ENCODE measurements at regions not wholly inside any gene's neighbourhood (a gene's known extent, or its start where the extent isn't known, plus 50 kb on each side); places are given as distances from the start of the nearest gene placed in this dataset.

DNA sequence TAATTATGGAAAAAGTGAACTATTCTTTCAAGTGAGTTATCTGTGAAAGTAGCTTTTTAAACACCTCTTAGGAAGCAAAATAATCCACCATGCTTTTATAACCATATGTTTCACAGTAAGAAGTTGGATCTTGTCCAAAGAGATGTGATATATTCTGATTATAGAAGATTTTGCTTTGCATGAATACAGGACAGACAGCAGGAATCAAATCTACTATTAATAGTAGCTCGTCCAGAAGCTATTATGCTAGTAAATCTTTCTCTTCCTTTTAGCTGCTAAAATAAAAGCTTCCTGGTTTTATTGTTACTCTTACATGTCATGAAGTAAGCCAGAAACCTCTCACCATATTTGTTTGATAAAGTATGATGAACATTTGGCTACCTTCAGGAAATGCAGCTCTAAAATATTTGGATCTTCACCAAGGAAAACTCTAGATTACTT lies 257.0 kb downstream of the IPO8 start:
- DNase-seq (ENCODE audit: low read depth, low spot score), result no peak

DNA sequence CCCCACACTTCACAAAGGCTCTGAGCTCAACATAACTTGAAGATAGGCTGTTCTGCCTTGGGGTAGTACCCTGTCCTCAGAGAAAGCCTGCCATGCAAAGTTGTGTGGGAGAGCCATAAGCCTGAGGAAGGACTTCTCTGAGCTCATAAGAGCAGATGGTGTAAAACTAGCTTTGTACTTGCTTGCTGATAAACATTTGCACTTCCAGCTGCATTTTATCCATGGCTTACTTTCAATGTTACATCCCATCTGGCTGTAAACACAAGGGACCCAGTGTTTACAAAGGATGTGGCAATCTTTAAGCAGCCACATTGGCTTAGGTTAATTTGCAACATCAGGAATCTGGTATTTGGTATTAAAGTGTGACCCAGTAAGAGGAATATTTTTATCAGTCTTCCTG lies 258.1 kb downstream of the IPO8 start:
- DNase-seq (ENCODE audit: low read depth, low spot score), result no peak

DNA sequence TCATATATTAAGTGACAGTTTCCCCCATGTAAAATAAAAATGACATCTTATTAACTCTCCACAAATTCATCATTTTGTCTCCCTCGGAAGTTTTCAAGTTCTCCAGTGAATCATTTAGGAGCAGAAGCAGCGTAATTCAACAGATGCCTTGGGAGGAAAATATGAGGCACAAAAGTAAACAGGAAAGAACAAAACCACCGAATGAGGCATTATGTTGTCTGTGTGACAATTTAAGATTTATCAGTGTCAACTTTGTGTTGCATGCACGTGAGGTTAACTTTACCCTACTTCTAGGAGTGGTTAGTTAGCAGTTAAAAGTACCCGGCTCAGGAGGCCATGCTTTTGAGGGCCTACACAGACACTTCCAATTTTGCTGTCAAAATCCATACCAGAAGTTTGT lies 258.6 kb downstream of the IPO8 start:
- DNase-seq (ENCODE audit: low read depth, low spot score), result no peak

DNA sequence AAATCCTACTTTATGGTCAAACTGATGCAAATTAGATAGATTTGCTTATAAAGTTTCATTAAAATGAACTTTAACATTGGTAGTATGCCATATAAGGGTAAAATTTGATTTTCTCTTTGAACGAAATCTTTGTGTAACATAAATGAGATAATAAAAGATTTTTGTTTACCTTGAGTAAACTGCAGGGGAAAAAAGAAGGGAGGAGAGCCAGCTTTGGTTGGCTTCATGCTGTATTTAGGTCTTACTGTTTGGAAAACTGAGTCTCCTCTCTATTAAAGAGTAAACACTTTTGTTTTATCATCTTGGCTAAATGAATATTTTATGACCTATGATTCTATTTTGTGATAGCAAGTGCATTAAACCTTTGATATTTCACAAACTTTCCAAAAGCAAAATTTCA lies 267.6 kb downstream of the IPO8 start:
- no peak for DNase-seq (ENCODE audit: low read depth, low spot score)

DNA sequence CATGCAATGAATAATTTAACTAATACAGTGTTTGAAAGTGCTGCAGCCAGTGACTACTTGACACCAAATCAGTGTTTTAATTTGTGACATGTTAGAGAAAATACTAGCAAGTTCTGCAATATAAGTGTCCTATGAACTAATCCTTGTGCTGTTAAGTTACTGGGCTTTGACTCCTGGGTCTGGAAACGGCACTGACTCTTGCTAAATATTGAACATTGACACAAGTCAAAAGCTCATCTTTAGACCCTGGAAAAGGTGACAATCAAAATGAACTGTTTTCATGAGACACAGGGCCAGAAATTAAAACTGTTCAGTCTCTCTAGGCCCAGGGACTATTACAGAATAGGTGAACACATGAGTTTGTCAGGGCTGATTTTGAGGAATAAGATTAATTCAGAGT lies 268.1 kb downstream of the IPO8 start:
- DNase-seq (ENCODE audit: low read depth, low spot score), result no peak

DNA sequence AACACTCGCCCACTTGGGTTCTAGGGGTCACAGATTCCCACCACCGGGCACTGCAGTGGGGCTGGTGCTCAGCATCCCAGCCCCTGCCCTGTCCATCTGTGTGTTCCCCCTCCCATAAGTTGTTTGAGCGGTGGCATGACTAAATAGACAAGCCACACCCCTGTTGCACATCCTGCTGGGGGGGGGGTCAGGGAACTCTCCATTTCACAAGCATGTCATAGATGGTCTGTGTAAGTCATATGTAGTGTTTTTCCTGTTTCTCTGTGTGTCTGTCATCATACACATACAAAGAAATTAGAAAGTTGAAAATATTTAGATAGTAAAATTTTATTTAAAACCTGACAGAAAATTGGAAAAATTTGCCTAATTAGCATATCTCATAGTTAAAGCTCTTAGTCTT lies 270.2 kb downstream of the IPO8 start:
- no peak for DNase-seq (ENCODE audit: low read depth, low spot score)

DNA sequence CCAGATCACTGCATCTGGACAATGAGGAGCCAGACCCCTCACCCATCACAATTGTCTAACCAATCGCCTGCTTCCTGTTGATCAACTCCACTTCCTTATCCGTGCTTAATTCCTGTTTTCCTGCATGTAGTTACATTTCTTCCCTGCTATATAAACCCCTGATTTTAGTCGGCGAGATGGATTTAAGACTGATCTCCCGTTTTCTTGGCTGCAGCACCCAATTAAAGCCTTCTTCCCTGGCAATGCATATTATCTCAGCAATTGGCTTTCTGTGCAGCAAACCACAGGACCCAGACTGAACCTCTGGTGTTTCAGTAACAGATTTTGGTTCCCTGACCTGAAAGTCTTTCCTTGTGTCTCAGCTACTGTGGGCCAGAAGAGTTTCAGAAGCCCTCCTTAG lies 272.3 kb downstream of the IPO8 start:
- DNase-seq (ENCODE audit: low read depth, low spot score), result no peak

DNA sequence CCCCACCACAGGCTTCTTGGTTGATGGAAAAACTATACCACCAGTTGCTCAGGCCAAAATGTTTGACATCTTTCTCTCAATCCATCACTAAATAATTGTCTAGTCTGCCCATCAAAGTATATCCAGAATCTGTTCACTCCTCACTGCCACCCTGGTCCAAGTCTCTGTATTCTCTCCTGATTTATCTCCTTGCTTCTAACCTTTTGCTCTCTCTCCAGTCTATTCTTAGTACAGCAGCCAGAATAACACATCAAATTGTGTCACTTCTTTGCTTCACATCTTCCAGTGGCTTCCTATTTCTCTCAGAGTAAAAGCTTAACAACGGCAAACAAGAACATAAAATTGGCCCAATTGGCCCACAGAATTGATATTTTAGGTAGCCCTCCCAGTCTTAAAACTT lies 272.8 kb downstream of the IPO8 start:
- no peak for DNase-seq (ENCODE audit: low read depth, low spot score)

DNA sequence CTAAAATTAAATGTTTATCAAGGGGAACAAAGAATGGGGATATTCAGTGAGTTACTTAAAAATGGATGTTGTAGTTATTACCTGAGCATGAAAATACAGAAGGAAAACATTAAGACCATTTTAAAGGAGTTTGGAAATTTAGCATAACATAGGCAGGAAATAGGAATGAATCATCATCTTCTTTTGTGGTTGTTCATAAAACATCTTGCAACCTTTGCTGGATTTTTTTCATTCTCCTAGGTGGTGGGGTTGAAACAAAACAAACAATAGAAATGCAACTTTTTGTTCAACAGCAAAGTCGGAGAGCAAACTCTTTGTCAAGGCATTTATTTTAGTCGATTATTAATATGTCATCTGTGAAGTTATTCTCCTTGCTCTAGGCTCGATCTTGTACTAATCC lies 275.1 kb downstream of the IPO8 start:
- no peak for DNase-seq (ENCODE audit: low read depth, low spot score)

DNA sequence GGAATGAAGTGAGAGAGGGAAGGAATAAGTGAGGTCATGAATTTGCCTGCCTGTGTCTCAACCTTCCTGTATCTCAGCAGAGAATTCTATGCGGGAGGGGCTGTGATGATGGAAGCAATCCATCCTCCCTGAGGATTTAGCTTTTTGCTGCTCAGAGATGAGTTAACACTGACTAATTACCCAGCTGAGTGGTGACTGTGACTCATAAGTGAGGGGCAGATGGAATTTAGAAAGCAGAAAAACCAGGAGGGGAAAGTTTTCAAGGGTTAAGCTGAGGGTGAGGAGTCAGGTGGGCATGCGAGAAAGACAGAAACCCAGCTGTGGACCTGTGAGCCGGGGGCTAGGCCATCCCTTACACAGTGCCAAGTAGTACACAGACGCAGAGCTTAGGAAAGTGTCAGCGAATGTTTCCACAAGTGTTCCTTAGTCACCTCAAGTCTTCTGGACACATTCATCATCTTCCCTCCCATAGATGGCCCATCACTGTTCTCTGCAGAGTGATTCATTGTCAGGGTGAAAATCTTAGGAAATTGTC lies 277.9 kb downstream of the IPO8 start:
- DNase-seq (ENCODE audit: low read depth, low spot score), result no peak

DNA sequence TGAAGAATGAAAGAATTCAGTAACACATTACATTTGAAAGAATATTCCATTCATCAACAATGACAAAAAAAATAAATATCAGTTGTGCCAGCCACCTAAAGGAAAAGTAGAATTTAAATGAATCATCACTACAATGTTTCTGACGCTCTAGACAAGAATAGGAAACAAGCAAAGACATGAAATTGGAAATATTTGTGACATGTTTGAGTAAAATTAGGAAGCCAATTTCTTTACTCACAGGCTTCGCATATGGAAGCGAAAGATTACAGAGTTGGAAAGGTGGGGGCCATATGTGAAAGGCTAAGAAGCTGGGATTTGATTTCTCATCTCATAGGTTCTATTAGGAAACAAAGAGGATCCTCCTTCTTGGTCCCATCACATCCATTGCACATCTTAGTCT lies 279.0 kb downstream of the IPO8 start:
- no peak for DNase-seq (ENCODE audit: low read depth, low spot score)

DNA sequence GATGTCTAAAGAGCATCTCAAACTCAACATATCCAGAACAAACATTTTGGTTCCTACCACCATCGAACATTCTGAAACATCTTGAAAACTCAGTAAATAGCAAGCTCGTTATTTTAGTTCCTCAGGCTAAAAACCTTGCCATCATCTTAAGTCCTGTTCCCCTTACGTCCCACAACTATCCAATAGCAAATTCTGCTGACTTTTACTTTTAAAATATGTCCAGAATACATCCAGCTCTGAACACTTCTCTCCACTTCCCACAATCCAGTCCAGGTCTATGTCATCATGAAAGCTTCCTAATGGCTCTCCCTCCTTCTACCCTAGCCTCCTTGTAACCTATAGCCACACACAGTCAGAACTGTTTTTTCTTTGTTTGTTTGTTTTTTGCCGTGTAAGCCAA lies 279.9 kb downstream of the IPO8 start:
- DNase-seq (ENCODE audit: low read depth, low spot score), result no peak

DNA sequence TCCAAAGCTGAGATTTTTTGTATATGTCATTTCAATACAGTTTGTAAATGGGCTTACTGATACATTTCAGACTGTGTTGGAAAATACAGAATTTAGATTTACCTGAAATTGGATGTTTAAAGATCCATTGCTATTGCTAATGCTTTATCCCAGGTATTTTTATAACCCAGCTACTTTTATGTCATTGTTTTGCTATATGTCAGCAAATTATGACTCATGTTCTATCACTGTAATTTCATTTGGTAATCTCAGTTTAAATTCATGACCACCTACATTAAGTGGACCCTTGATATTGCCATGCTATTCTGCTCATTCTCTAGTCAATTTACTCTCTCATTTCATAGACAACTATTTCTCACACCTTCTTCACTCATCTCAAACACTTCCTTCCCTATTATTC lies 281.2 kb downstream of the IPO8 start:
- DNase-seq (ENCODE audit: low read depth, low spot score), result no peak

DNA sequence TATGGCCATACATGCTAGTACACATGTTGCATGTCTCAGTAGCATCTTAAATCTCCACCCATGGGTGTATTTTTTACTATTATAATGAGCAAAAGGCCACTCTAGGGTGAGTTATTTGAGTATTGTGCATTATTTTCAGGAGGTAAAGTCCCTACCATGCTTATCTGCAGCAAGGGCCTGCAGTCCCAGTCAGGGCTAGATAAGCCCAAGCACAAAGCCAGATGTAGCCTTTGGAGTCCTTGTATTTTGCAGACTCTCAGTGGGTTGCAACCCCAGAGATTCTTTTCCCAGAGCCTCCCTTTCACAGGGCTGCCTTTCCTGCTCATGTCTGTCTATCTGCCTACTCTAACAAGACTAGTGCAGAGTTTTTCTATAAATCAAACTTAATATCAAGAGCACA lies 295.3 kb downstream of the IPO8 start:
- no peak for DNase-seq (ENCODE audit: low read depth, low spot score)

DNA sequence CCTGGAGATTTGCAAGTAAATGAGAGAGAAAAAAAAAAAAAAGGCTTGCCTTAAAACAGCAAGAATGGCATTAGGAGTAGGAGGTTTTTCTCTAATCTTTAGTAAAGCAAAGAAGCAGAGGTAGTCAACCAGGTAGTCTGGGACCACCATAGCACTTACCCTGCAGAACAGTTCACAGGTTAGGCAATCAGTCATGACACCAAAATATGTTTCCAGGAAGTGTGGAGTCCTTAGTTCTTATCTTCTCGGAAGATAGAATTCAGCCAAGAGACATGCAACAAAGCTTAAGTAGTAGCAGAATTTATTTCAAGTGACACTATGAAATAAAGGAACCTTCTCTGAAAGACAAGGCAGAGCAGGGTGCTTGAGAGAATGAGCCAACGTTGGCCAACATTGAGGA lies 295.8 kb downstream of the IPO8 start:
- DNase-seq (ENCODE audit: low read depth, low spot score), result no peak

DNA sequence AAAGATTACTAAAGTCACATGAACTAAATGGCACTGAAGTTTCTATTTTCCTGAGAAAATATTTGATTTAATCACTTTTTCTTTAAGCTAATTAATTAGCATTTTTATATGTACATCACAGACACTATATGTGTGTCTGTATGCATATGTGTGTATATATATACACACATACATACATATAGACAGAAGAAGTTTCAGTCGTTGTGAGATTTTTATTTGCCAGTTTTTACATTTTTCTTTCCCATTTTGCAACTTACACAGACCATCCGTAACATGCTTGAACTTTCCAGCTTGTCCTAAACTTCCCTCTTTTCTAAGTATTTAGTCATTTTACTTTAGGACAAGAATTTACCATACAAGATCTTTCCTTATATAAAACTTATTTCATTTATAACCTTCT lies 299.1 kb downstream of the IPO8 start:
- DNase-seq (ENCODE audit: low read depth, low spot score), result no peak

DNA sequence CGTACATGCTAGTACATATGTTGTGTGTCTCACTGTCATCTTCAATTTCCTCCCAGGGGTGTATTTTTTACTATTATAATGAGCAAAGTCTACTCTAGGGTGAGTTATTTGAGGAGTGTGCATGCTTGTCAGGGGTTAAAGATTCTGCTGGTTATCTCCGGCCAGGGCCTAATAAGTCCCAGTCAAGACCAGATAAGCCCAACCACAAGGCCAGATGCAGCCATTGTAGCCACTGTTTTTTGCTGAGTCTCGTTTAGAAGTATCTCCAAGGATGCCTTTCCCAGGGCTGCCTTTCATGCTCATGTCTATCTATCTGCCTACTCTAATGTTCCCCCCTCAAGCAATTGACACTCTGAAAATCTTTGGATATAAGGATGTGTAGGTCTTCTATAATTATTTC lies 300.5 kb downstream of the IPO8 start:
- no peak for DNase-seq (ENCODE audit: low read depth, low spot score)

DNA sequence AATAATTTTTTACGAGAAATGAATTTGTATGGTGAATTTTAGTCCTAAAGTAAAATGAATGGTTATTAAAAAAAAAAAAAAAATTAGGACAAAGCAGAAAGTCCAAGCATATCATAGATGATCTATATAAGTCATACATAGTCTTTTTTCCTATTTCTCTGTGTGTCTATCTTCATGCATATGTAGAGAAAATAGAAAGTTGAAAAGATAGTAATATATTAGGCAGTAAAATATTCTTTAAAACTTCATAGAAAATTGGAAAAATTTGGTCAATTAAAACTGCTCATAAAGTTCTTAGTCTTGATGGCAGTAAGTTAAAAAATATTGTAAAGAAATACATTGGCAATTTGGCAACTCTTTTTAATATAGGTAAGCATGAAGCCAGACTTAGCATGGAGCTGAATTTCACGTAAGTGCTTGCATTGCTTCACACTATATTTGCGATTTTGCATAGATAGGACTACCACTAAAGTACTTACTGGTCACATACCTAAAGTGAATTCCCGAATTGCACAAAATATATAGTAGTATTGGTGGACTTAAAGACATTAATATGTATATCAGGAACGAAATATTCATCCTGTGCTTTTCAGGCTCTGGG lies 303.8 kb downstream of the IPO8 start:
- no peak for DNase-seq (ENCODE audit: low read depth, low spot score)

DNA sequence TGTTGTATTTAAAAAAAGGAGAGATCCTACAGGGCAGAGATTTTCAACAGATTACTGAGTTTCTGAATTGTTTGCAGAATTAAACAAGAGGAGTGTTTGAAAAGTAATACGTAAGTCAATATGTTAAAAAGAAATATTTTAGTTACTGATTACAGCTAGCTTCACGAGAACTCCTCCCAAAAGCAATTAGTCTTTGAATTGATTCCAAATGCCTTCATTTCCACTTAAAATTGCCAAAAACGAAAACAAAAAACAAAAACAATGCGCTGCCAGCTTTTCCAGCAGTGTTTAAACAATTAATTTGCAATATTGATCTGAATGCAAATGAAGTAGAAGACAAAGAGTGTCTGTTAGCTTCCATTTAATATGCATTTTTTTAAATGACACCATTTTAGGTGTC lies 310.0 kb downstream of the IPO8 start:
- DNase-seq (ENCODE audit: low read depth, low spot score), result no peak

DNA sequence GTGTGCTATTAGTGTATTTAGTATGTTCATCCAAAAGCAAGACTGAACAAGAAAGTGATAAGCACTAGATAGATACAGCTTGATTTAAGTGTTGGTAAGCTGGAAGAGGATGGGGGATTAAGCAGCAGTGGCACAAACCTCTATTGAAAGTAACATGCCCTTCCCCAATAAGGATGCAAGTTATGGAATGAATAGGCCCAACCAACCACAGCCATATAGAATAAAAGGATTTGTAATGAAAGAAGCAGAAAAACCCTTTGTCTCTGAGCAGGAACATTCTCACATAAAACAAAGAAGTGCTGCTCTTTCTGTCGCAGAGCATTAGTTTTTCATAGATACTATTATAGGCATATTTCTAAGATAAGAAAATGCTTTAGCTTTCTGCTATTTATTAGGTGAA lies 310.7 kb downstream of the IPO8 start:
- no peak for DNase-seq (ENCODE audit: low read depth, low spot score)

DNA sequence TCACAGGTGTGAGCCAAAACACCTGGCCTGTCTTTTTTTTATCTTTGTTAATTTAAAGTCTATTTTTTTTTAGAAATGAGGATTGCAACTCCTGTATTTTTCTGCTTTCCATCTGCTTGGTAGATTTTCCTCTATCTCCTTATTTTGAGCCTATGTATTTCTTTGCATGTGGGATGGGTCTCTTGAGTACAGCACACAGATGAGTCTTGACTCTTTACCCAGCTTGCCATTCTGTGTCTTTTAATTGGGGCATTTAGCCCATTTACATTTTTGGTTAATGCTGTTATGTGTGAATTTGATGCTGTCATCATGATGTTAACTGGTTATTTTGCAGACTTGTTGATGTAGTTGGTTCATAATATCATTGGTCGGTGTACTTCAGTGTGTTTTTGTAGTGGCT lies 317.4 kb downstream of the IPO8 start:
- DNase-seq (ENCODE audit: low read depth, low spot score), result no peak

DNA sequence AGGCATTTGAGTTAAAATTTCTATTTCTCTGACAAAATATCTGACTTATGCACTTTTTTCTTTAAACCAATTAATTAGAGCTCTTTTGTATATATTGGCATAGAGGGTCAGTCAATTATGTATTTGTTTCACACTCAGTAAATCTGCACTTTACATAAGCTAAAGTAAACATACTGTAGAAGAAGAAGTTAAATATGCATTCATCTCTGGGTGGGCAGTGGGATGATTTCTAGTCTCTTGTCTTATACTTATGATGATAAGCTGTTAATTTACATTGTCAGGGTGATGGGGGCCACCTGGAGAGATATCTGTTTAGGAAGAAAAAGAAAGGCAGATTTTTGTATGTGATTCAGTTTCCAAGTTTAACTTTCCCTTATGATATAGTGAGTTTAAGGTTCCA lies 330.8 kb downstream of the IPO8 start:
- DNase-seq (ENCODE audit: low read depth, low spot score), result no peak

DNA sequence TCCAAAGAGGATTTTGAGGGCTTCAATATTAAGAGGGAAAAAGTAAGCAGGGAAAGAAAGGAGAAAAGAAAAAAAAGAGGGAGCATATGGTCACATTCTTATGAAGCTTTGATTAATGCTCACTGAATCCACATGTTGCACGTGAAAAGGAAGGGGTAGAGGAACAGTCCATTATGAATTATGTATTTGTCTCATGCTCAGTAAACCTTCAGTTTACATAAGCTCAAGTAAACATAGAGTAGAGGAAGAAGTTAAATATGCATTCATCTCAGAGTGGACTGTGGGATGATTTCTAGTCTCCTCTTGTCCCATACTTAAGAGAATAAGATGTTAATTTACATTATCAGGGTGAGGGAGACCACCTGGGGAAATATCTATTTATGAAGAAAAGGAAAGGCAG lies 334.5 kb downstream of the IPO8 start:
- DNase-seq (ENCODE audit: low read depth, low spot score), result no peak

DNA sequence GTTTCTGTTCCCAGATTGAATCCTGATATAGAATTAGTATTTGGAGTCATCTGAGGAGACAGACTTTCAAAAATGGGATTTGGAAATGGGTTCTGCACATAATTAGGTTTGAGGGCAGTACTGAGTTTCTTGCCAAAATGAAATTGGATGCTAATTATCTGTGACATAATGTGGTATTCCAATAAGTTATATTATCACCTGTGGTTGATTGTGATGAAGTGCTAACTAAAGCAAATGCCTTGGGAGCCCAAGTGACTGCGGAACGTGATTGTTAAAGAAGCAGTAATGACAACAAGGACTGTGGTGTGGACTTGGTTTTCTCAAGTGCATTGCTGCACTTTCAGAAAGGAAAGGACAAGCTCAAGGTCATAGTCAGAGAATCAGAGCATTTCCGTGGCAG lies 337.0 kb downstream of the IPO8 start:
- DNase-seq (ENCODE audit: low read depth, low spot score), result no peak

All from brain pericyte (primary cell).